Heart left ventricle (tissue), 16 donors: ENCODE measurements at regions not wholly inside any gene's neighbourhood (a gene's known extent, or its start where the extent isn't known, plus 50 kb on each side); places are given as distances from the start of the nearest gene placed in this dataset.

Experiments used
- ATAC-seq, 4 donors: fragments of 200-7000 bp; cut with Tn5 transposase; one replicate each; pipeline ENCODE4 v1.9.1; 2020 to 2022; ENCODE audit warnings: moderate library complexity in 4 of 4, mild to moderate bottlenecking in 3 of 4, moderate number of reproducible peaks in 1 of 4
- DNase-seq, 5 donors: peaks; one replicate each; pipeline ENCODE4 v3.0.0-alpha.2; 2020
- H3K27ac ChIP-seq, 12 donors: fragments of 200-600 bp; sonication (generic) in 4 of 12; one replicate each; pipeline versions ENCODE4 v1.5.0 to v1.8.0; 2016 to 2022; ENCODE audit warnings: mild to moderate bottlenecking in 2 of 12
- H3K27me3 ChIP-seq, 9 donors: fragments of 200-600 bp; sonication (generic) in 2 of 9; one replicate each; pipeline versions ENCODE4 v1.5.1 to v1.8.0; 2016 to 2022; ENCODE audit warnings: mild to moderate bottlenecking in 3 of 9
- H3K36me3 ChIP-seq, 9 donors: fragments of 200-600 bp; sonication (generic) in 2 of 9; one replicate each; pipeline versions ENCODE4 v1.5.0 to v1.8.0; 2018 to 2022; ENCODE audit warnings: mild to moderate bottlenecking in 2 of 9
- H3K4me1 ChIP-seq, 12 donors: fragments of 200-600 bp; sonication (generic) in 4 of 12; one replicate each; pipeline versions ENCODE4 v1.5.0 to v1.8.0; 2016 to 2022; ENCODE audit warnings: mild to moderate bottlenecking in 3 of 12
- H3K4me3 ChIP-seq, 12 donors: fragments of 200-600 bp; sonication (generic) in 4 of 12; one replicate each; pipeline versions ENCODE4 v1.5.0 to v1.8.0; 2017 to 2022; ENCODE audit warnings: mild to moderate bottlenecking in 9 of 12, moderate library complexity in 4 of 12
- H3K9me3 ChIP-seq, 12 donors: fragments of 200-600 bp; sonication (generic) in 4 of 12; one replicate each; pipeline versions ENCODE4 v1.5.0 to v1.8.0; 2016 to 2022; ENCODE audit warnings: mild to moderate bottlenecking in 1 of 12
- CTCF ChIP-seq, 12 donors: fragments of 200-600 bp; sonication (generic) in 4 of 12; IDR thresholded peaks; one replicate each; pipeline versions ENCODE4 v1.5.0 to v1.8.0; 2018 to 2022; ENCODE audit warnings: antibody characterized with exemption in 12 of 12, mild to moderate bottlenecking in 5 of 12
- POLR2A ChIP-seq, 2 donors: fragments of 450-650 bp; IDR thresholded peaks; one replicate each; pipeline ENCODE4 v1.6.1; 2017; ENCODE audit warnings: antibody characterized with exemption in 2 of 2, mild to moderate bottlenecking in 2 of 2, moderate library complexity in 2 of 2
- WGBS, 4 donors: extraction: QIAGEN DNeasy Blood & Tissue Kit in 2 of 4; methylation state at CpG; one replicate each; pipeline versions ENCODE4 v1.1.5 to v1.1.7; 2013 to 2018; 5-methylcytosine and 5-hydroxymethylcytosine counted together
- intact Hi-C, 10 donors: fragments of 100-400 bp; cut with DNase I; formaldehyde crosslinking; loops; one replicate each; pipeline versions ENCODE4 v1.11.1 to v1.14.2; 2022
- donor health status: ischemic (EF 13 %, LVEDD 7.1; RV severe dilation, severe dysfunction).
- donor health status: healthy with polysubstance abuse.
- donor health status: DM: no; HTN: yes; CAD: no.
- donor health status: DM: no; HTN: no; CAD: no.
- donor health status: ischemic (EF 25% LVEDD 6.9; RV normal size, moderate dysfunction).
- donor health status: ischemic (EF 25% LVEDD 5.7; RV mildly dilated, moderate dysfunction).
- donor health status: healthy.
- donor health status: DM: yes; HTN: yes; CAD: no.
- donor health status: ischemic (EF 35%, LVEDD 5.7; RV mildly dilated, moderate dysfunction).
- donor health status: nonischemic (EF 11% LVEDD 7.7; RV severe dilation, severe dysfunction).
- donor health status: DM: yes; HTN: yes; CAD: no.
- donor health status: PGD.
- donor health status: ischemic (EF 29% LVEDD 5.4; RV normal size, mild dysfunction).
- donor health status: nonischemic (EF 23%, LVEDD 6.1; RV moderate dilation, normal function).

DNA sequence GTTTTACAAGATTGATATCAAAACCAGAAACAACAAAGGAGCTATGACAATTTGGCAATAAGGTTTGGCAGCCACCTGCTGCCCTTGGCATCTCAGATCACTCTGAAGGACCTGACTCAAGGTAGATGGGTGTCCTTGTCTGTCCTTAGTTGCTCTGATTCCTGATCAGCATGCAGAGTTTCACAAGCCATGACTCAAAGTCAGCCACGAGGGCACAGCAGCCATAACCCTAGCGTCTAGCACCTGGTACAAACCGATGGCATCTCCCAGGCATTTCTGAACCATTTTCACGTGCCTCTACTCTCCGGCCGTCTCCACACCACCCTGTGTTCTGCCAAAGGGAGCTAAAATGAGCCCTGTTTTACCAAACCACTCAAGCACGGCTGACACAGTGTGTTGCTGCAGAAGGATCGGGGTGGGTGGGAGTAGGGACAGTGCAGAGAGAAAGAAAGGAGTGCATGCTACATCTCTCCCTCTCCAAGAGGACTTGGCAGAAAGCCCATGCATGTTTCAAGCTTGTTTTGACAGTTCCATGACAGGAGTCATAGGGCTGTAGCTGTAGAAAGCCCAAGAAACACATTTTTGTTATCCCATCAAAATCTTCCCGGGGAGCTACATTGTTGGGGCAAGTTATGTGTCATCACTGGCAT lies 297.3 kb downstream of the ABCC12 start:
- Histone ChIP-seq H3K4me1 (no peaks in the 10 kb centered on the region), H3K27me3 (peaks cover 0 to 6% (median 0%) of the 10 kb centered on the region in 9 donors), H3K36me3 (no peaks in the 10 kb centered on the region), H3K9me3 (no peaks in the 10 kb centered on the region), H3K27ac (no peak overlapping the region), H3K4me3 (no peak overlapping the region)
- no peak for ATAC-seq
- WGBS, 4 donors: 61 to 73% (median 66%) methylated on average over 9 of the region's 9 CpGs
- intact Hi-C loops: no loop called here
- DNase-seq: no peak
- TF ChIP-seq POLR2A (IDR thresholded peaks at IDR 0.05) (no peak), CTCF (IDR thresholded peaks at IDR 0.05) (no peak)

GRCh38 chr16:47855431-47855830 lies 300.4 kb downstream of the ABCC12 start:
- H3K27ac ChIP-seq: no peak overlapping the region
- no peaks in the 10 kb centered on the region for H3K36me3 ChIP-seq
- no peak overlapping the region for H3K4me3 ChIP-seq
- no peaks in the 10 kb centered on the region for H3K9me3 ChIP-seq
- no peak for TF ChIP-seq POLR2A (IDR thresholded peaks at IDR 0.05)
- TF ChIP-seq CTCF (IDR thresholded peaks at IDR 0.05): no peak
- H3K4me1 ChIP-seq: no peaks in the 10 kb centered on the region
- intact Hi-C loops: no loop called here
- 64 to 90% (median 83%) methylated on average over 3 of the region's 3 CpGs for WGBS, 4 donors
- H3K27me3 ChIP-seq: peaks cover 0 to 6% (median 0%) of the 10 kb centered on the region in 9 donors
- no peak for DNase-seq
- no peak for ATAC-seq

GRCh38 chr16:47854737-47855136 lies 301.1 kb downstream of the ABCC12 start:
- Histone ChIP-seq H3K27ac (no peak overlapping the region), H3K9me3 (no peaks in the 10 kb centered on the region), H3K27me3 (peaks cover 0 to 6% (median 0%) of the 10 kb centered on the region in 9 donors), H3K4me1 (no peaks in the 10 kb centered on the region), H3K36me3 (no peaks in the 10 kb centered on the region), H3K4me3 (no peak overlapping the region)
- ATAC-seq (no peak), DNase-seq (no peak)
- no peak for TF ChIP-seq POLR2A (IDR thresholded peaks at IDR 0.05)
- TF ChIP-seq CTCF (IDR thresholded peaks at IDR 0.05): no peak
- intact Hi-C loops: no loop called here
- 96 to 100% (median 98%) methylated on average over 2 of the region's 2 CpGs for WGBS, 4 donors

DNA sequence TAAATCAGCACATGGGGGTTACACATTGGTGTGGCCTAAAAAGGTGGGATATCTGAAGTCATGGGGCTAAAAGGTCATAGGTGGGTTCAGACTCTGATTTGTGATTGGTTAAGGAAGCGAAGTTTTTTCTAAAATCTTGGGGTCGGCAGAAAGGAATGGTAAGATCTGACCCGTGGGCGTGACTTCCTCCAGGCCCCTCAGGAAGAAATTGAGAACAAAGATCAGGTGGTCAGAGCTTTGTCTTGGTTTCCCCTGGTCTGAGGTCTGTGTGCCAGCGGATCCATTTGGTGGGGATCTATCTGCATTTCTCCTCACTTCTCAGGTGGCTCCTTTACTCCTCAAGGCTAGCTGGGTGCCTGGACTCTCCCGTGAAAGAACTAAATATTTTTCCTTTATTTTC lies 302.8 kb downstream of the ABCC12 start:
- DNase-seq (no peak), ATAC-seq (no peak)
- Histone ChIP-seq H3K4me1 (no peaks in the 10 kb centered on the region), H3K27me3 (peaks cover 0 to 5% (median 0%) of the 10 kb centered on the region in 9 donors), H3K9me3 (no peaks in the 10 kb centered on the region), H3K27ac (no peak overlapping the region), H3K36me3 (no peaks in the 10 kb centered on the region), H3K4me3 (no peak overlapping the region)
- 82 to 88% (median 83%) methylated on average over 6 of the region's 6 CpGs for WGBS, 4 donors
- intact Hi-C loops: no loop called here
- TF ChIP-seq CTCF (IDR thresholded peaks at IDR 0.05) (no peak), POLR2A (IDR thresholded peaks at IDR 0.05) (no peak)
